ENCODE measurements at regions not wholly inside any gene's neighbourhood (a gene's known extent, or its start where the extent isn't known, plus 50 kb on each side); places are given as distances from the start of the nearest gene placed in this dataset.

- DNase-seq (ENCODE audit: low spot score in 2 of 2, unreplicated experiment in 2 of 2), result no peak
Measured at GRCh38 chr2:216765761-216766262, 70.5 kb upstream of the IGFBP5 start.

GRCh38 chr2:216763396-216763795 is 68.0 kb upstream of the IGFBP5 start:
- no peak for TF ChIP-seq CTCF (IDR thresholded peaks at IDR 0.05; ENCODE audit: unreplicated experiment)
- no peak for DNase-seq (ENCODE audit: low spot score in 2 of 2, unreplicated experiment in 2 of 2)
- no peaks in the 10 kb centered on the region for H3K27me3 Mint-ChIP-seq (ENCODE audit: low read depth)
- no peaks in the 10 kb centered on the region for H3K36me3 Mint-ChIP-seq
- no peak overlapping the region for H3K4me3 Mint-ChIP-seq
- no peaks in the 10 kb centered on the region for H3K9me3 Mint-ChIP-seq
- H3K4me1 Mint-ChIP-seq, result peaks cover 24% of the 10 kb centered on the region
- H3K27ac Mint-ChIP-seq, result no peak overlapping the region

More at GRCh38 chr2:216765761-216766262, 70.5 kb upstream of the IGFBP5 start:
- H3K4me3 Mint-ChIP-seq, result peak overlapping the region; percentile 22
- no peak for TF ChIP-seq CTCF (IDR thresholded peaks at IDR 0.05; ENCODE audit: unreplicated experiment)
- no peaks in the 10 kb centered on the region for H3K27me3 Mint-ChIP-seq (ENCODE audit: low read depth)
- H3K9me3 Mint-ChIP-seq, result peaks cover 1% of the 10 kb centered on the region
- H3K36me3 Mint-ChIP-seq, result peaks cover under 1% of the 10 kb centered on the region
- peaks cover 30% of the 10 kb centered on the region for H3K4me1 Mint-ChIP-seq
- peak overlapping the region; percentile 74 for H3K27ac Mint-ChIP-seq

- Mint-ChIP-seq H3K4me1 (peaks cover 30% of the 10 kb centered on the region), H3K27ac (no peak overlapping the region)
Measured at GRCh38 chr2:216761809-216762208, 66.5 kb upstream of the IGFBP5 start.

GRCh38 chr2:216761133-216761532 is 65.8 kb upstream of the IGFBP5 start:
- Mint-ChIP-seq H3K27me3 (ENCODE audit: low read depth) (no peaks in the 10 kb centered on the region), H3K9me3 (no peaks in the 10 kb centered on the region), H3K4me1 (peaks cover 33% of the 10 kb centered on the region), H3K4me3 (no peak overlapping the region), H3K27ac (no peak overlapping the region), H3K36me3 (no peaks in the 10 kb centered on the region)
- DNase-seq (ENCODE audit: low spot score in 2 of 2, unreplicated experiment in 2 of 2), result no peak
- no peak for TF ChIP-seq CTCF (IDR thresholded peaks at IDR 0.05; ENCODE audit: unreplicated experiment)

More at GRCh38 chr2:216761809-216762208, 66.5 kb upstream of the IGFBP5 start:
- no peak for DNase-seq (ENCODE audit: low spot score in 2 of 2, unreplicated experiment in 2 of 2)
- no peaks in the 10 kb centered on the region for H3K36me3 Mint-ChIP-seq
- TF ChIP-seq CTCF (IDR thresholded peaks at IDR 0.05; ENCODE audit: unreplicated experiment), result no peak
- H3K4me3 Mint-ChIP-seq, result no peak overlapping the region
- no peaks in the 10 kb centered on the region for H3K27me3 Mint-ChIP-seq (ENCODE audit: low read depth)
- H3K9me3 Mint-ChIP-seq, result no peaks in the 10 kb centered on the region

GRCh38 chr2:216758256-216759155 is 63.2 kb upstream of the IGFBP5 start:
- H3K4me1 Mint-ChIP-seq, result peaks cover 27% of the 10 kb centered on the region
- peak overlapping the region; percentile 2 for H3K27ac Mint-ChIP-seq
- no peaks in the 10 kb centered on the region for H3K9me3 Mint-ChIP-seq
- H3K27me3 Mint-ChIP-seq (ENCODE audit: low read depth), result no peaks in the 10 kb centered on the region
- no peaks in the 10 kb centered on the region for H3K36me3 Mint-ChIP-seq
- H3K4me3 Mint-ChIP-seq, result no peak overlapping the region
- no peak for DNase-seq (ENCODE audit: low spot score in 2 of 2, unreplicated experiment in 2 of 2)
- no peak for TF ChIP-seq CTCF (IDR thresholded peaks at IDR 0.05; ENCODE audit: unreplicated experiment)
